Ovary (tissue), 3 donors: ENCODE measurements at regions not wholly inside any gene's neighbourhood (a gene's known extent, or its start where the extent isn't known, plus 50 kb on each side); places are given as distances from the start of the nearest gene placed in this dataset.
"Not testable (repeated sequence)": the region's sequence is repeated elsewhere in the genome, so short reads cannot be mapped to it uniquely, and the experiment has no call there.

Experiments
- EP300 ChIP-seq: sonication (generic); formaldehyde crosslinking; IDR thresholded peaks from one replicate; pipeline ENCODE4 v1.6.1; 2017; ENCODE audit warnings: antibody characterized with exemption
- POLR2A ChIP-seq: fragments of 450-650 bp; IDR thresholded peaks from one replicate; pipeline ENCODE4 v1.6.1; 2017; ENCODE audit warnings: antibody characterized with exemption, mild to moderate bottlenecking, moderate library complexity
- TF ChIP-seq, protein P1 (sequence below), 3 donors: fragments of 450-650 bp in 2 of 3; fragments of 200-600 bp in 1 of 3; IDR thresholded peaks; one replicate each; pipeline versions ENCODE4 v1.5.1 to v1.8.0; 2016 to 2022; ENCODE audit warnings: antibody characterized with exemption in 3 of 3, mild to moderate bottlenecking in 1 of 3
- donor health status: DM: no; HTN: no; CAD: no.

DNA sequence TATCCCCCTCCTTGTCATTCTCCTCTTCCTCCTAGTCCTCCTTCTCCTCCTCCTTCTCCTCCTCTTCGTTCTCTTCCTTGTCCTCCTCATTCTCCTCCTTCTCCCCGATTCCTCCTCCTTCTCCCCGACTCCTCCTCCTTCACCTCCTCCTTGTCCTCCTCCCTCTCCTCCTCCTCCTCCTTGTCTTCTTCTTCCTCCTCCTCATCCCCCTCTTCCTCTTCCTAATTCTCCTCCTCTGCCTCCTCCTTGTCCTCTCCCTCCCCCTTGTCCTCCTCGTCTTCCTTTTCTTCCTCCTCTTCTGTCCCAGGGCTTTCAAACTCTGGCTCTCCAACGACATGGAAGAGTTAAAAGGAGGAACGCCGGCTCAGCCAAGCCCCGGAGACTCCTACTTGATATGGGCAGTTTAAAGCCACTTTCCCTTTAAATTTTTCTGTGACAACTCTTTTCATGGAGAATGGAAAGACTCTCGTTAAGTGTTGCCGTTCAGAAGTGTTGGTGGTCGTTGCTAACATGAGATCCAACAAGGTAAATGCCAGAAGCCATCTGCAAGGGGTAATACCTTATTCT is 115.5 kb upstream of the FAM20C start:
- TF ChIP-seq, protein P1, sequence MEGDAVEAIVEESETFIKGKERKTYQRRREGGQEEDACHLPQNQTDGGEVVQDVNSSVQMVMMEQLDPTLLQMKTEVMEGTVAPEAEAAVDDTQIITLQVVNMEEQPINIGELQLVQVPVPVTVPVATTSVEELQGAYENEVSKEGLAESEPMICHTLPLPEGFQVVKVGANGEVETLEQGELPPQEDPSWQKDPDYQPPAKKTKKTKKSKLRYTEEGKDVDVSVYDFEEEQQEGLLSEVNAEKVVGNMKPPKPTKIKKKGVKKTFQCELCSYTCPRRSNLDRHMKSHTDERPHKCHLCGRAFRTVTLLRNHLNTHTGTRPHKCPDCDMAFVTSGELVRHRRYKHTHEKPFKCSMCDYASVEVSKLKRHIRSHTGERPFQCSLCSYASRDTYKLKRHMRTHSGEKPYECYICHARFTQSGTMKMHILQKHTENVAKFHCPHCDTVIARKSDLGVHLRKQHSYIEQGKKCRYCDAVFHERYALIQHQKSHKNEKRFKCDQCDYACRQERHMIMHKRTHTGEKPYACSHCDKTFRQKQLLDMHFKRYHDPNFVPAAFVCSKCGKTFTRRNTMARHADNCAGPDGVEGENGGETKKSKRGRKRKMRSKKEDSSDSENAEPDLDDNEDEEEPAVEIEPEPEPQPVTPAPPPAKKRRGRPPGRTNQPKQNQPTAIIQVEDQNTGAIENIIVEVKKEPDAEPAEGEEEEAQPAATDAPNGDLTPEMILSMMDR (IDR thresholded peaks at IDR 0.05), result not testable (repeated sequence)
- TF ChIP-seq POLR2A, EP300: not testable (repeated sequence)
